HG02973 (cell line): ENCODE measurements at regions not wholly inside any gene's neighbourhood (a gene's known extent, or its start where the extent isn't known, plus 50 kb on each side); places are given as distances from the start of the nearest gene placed in this dataset.

Experiments used
- ATAC-seq: cut with Tn5 transposase; IDR thresholded peaks from one replicate; pipeline ENCODE4 v1.9.1; 2021; ENCODE audit warnings: moderate library complexity; ENCODE audit not compliant: unreplicated experiment

DNA sequence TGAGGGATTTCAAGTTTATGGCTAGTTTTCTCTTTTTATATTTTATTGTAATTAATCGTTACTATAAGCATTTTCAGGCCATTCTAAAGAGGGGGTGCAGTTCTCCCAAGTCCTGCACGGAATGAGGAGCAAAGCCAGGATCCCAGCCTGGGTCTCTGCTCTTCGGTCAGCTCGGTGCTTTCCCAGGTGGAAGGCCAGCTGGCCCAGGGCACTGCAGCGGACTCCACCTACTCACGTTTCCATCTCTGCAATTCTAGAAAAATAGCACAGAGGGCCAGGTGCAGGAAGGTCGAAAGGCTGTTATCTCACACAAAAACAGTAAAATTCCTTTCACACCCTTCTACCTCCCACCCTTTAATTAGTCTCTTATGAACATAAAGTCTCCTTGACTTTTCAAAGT is 59.5 kb upstream of the HES1 start:
- ATAC-seq = no peak

DNA sequence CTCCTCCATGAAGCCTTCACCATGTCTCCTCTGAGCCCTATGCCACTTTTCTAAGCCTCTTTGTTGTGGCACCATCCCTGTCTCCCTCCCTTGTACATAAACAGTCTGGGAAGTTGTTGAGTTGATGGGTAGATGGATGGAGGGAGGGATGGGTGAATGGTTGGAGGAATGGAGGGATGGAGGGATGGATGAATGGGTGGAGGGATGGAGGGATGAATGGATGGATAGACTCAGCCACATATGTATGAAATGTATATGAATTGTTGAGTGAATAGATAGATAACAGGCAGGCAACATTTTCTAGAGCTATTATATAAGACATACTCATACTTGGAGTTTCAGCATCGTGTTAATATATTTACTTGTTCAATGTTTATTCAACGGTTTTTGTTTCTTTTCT is 58.3 kb upstream of the HES1 start:
- ATAC-seq = no peak

DNA sequence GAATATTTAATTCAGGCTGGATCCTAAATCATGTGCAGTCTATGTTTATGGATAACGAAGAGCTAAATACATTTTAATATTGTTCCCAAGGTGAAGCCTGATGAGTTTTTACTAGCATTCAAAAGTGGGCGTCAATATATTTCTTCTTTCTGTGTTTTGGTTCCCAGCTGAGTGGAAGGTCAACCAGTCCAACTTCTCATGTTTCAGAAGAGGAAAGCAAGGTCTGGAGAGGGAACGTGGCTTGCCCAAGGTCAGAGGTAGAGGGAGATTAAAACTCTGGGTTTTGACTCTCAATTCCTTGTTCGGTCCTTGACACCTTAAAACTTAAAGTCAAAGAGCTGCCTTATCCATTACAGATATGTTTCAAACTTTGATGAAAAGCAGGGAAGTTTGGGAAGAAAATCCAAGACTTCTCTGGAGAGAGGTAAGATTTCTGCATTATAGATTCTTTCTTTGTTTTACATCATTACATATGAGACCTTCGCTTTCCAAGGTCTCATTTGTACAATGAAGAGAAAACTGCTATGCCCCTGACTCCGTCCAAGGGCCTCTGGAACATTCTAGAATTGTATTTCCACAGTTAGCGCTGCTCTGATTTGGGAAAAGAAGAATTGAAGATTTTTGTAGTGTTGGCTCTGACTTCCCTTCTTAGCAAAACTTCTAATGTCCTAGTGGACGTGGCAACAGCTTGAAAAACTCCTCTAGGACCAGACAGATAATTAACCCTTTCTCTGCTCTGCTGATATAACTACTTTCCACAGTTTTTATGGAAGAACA is 57.7 kb upstream of the HES1 start:
- ATAC-seq = no peak

GRCh38 chr3:194079702-194080172 is 56.2 kb upstream of the HES1 start:
- no peak for ATAC-seq

GRCh38 chr3:194080436-194080835 is 55.5 kb upstream of the HES1 start:
- ATAC-seq = no peak

DNA sequence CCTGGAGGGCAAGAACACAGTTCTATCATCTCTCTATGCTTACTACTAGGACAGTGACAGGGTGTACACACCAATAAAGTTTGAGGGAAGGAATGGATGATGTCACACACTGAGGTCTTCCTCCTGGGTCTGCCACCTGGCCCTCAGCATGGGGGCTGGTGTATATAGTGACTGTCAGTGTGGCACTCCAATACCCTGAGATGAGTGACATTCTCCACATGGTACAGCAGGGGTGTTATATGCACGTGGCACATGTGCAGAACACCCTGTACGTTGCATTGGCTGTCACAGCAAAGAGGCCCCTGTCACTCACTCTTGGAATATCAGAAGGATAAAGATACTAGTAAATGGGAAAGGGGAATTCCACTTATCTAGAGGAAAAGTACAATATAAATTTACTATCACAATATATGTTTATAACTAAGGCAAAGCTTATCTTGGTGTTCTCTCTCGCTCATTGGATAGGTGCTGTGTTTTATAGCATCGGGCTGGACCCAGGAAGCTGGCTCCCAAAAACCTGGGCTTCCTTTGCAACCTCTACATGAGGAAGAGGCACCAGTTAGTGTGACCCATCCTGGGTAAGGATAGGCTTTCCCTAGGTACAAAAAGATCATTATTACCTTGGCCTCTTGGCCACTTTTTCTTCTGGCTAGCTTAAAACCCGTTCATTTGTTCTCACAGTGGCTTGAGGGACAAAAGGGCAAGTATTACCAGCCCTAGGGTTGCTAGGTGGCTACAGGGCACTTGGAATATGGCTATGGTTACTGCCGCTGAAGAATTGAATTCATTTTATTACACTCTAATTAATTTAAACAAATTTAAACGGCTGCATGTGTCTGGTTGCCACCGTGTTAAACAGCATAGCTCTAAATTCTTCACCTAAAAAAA is 54.8 kb upstream of the HES1 start:
- no peak for ATAC-seq

DNA sequence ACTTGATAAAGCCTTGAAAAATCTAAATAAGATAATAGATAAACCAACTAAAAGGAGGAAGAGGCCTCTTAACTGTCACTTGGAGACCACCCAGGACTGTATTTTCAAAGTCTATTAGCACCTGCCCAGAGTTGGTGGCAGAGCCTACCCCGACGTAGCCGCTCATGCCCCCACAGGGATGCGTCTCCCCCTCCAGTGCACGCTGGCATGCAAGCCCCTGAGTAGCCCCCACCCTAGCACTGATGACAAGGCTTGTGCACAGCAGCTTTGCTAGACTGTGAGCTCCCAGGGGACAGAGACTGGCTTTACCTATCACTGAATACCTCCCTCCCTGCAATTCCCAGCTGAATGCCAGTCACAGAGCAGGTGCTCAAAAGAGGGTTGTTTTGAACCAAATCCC is 54.1 kb upstream of the HES1 start:
- ATAC-seq = no peak

DNA sequence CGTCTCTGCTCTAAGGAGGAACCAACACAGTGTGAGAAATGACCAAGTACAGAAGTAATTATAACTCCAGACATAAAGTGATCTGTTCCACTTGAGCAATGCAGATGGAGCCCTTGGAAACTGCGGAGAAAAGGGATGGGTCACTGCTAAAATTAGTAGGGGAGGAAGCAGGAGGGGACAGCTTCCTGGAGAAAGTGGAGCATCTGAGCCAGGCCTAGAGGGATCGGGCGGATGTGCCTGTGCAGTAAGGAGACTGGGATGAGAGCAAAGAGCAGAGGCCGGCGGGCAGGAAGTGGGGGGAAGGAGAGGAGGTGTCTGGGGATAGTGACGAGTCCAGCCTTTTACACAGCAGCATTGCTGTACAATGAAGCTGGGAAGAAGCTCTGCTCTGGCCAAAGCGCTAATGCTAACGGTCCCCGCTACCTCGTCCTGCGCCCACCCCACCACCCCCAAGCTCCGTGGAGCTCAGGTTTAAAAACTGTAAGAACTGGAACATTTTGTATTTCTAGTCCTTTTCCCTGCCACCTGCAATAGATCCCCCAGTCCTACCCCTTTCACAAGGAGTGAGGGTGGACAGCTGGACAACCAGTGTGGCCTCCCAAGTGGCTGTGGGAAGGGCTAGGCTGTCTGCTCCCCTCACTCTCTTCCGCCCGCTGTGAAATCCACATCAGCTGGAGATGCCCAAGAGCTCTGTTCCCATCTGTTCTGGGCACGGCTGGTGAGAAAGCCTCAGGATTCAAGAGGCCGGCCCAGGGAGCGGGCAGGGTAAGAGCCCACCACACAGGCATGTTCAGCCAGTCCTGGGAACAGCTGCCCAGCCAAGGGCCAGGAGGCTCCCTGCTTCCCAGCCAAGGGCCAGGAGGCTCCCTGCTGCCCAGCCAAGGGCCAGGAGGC is 53.0 kb upstream of the HES1 start:
- no peak for ATAC-seq

DNA sequence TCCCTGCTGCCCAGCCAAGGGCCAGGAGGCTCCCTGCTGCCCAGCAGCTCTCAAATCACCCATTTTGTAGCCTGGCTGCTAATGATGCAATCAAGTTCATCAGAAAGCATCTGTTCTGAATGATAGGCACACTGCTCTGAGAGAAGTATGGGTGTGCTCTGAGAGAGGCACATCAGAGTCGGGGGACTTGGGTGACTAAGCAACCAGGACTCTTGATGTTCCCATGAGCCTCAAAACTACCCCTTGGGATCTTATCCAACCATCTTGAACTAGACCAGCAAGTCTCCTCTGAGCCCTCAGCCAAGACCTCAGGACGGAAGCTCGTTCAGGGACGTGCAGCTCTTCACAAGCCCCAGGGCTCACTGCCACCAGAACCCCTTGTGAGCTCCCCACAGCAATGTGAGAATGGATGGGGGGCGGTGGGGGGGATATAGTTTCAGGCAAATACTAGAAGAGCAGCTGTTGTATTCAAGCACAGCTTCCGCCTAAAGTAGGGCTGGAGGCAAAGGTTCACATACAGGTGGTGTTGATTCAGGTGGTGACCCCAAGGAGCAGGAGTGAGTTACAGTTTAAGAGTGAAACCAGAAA is 52.2 kb upstream of the HES1 start:
- ATAC-seq = no peak

GRCh38 chr3:194084284-194084683 is 51.7 kb upstream of the HES1 start:
- ATAC-seq = peak; percentile 96
